Trophoblast cell (in vitro differentiated cells and primary cell): ENCODE measurements at regions not wholly inside any gene's neighbourhood (a gene's known extent, or its start where the extent isn't known, plus 50 kb on each side); places are given as distances from the start of the nearest gene placed in this dataset.

ENCODE experiments used
- DNase-seq, 2 donors: peaks; one replicate each; pipeline ENCODE4 v3.0.0-alpha.2; 2016
- H2AFZ ChIP-seq: 2 replicates; pipeline ENCODE4 v1.6.1; 2013; ENCODE audit warnings: low read length, moderate library complexity, mild to moderate bottlenecking; ENCODE audit not compliant: insufficient read depth, poor library complexity
- H2AK5ac ChIP-seq: 2 replicates; pipeline ENCODE4 v1.6.1; 2013; ENCODE audit warnings: mild to moderate bottlenecking, low read length
- H2BK120ac ChIP-seq: 2 replicates; pipeline ENCODE4 v1.6.1; 2013; ENCODE audit warnings: low read length, mild to moderate bottlenecking, moderate library complexity; ENCODE audit not compliant: insufficient read depth, poor library complexity
- H2BK12ac ChIP-seq: 2 replicates; pipeline ENCODE4 v1.6.1; 2013; ENCODE audit warnings: mild to moderate bottlenecking, low read length, moderate library complexity
- H2BK5ac ChIP-seq: 2 replicates; pipeline ENCODE4 v1.6.1; 2013; ENCODE audit warnings: low read length, low read depth, moderate library complexity, mild to moderate bottlenecking; ENCODE audit not compliant: poor library complexity
- H3K14ac ChIP-seq: 2 replicates; pipeline ENCODE4 v1.6.1; 2013; ENCODE audit warnings: mild to moderate bottlenecking, low read length
- H3K18ac ChIP-seq: 2 replicates; pipeline ENCODE4 v1.6.1; 2013; ENCODE audit warnings: mild to moderate bottlenecking, low read length
- H3K23ac ChIP-seq: 2 replicates; pipeline ENCODE4 v1.6.1; 2013; ENCODE audit warnings: low read length
- H3K27ac ChIP-seq: 2 replicates; pipeline ENCODE4 v1.5.1; 2013; ENCODE audit warnings: low read depth, mild to moderate bottlenecking, inconsistent platforms, low read length, moderate library complexity
- H3K27me3 ChIP-seq: 2 replicates; pipeline ENCODE4 v1.6.1; 2013; ENCODE audit warnings: inconsistent platforms, mild to moderate bottlenecking, low read length, moderate library complexity; ENCODE audit not compliant: insufficient read depth
- H3K36me3 ChIP-seq, 2 experiments: 1 replicate in 1 of 2; 2 replicates in 1 of 2; pipeline ENCODE4 v1.6.1; 2013; ENCODE audit warnings: low read length in 2 of 2, mild to moderate bottlenecking in 2 of 2, moderate library complexity in 1 of 2; ENCODE audit not compliant: insufficient read depth in 2 of 2, control insufficient read depth in 1 of 2
- H3K4ac ChIP-seq: 2 replicates; pipeline ENCODE4 v1.6.1; 2013; ENCODE audit warnings: low read depth, mild to moderate bottlenecking, low read length, moderate library complexity
- H3K4me1 ChIP-seq, 2 experiments: 1 replicate in 1 of 2; 2 replicates in 1 of 2; pipeline ENCODE4 v1.6.1; 2013; ENCODE audit warnings: low read length in 2 of 2, mild to moderate bottlenecking in 2 of 2, moderate library complexity in 1 of 2; ENCODE audit not compliant: insufficient read depth in 2 of 2, control insufficient read depth in 1 of 2
- H3K4me2 ChIP-seq: 2 replicates; pipeline ENCODE4 v1.6.1; 2013; ENCODE audit warnings: inconsistent platforms, mild to moderate bottlenecking, low read length, moderate library complexity
- H3K4me3 ChIP-seq: 2 replicates; pipeline ENCODE4 v1.5.1; 2013; ENCODE audit warnings: mild to moderate bottlenecking, low read depth, low read length, inconsistent platforms
- H3K79me1 ChIP-seq: one replicate; pipeline ENCODE4 v1.6.1; 2013; ENCODE audit warnings: low read length
- H3K79me2 ChIP-seq: 2 replicates; pipeline ENCODE4 v1.6.1; 2013; ENCODE audit warnings: low read length, mild to moderate bottlenecking; ENCODE audit not compliant: control insufficient read depth, insufficient read depth, poor library complexity
- H3K9ac ChIP-seq: 2 replicates; pipeline ENCODE4 v1.6.1; 2013; ENCODE audit warnings: mild to moderate bottlenecking, low read length
- H3K9me3 ChIP-seq: 2 replicates; pipeline ENCODE4 v1.6.1; 2013; ENCODE audit warnings: low read depth, mild to moderate bottlenecking, control low read depth, inconsistent platforms, low read length; ENCODE audit not compliant: insufficient read depth
- H4K12ac ChIP-seq: 2 replicates; pipeline ENCODE4 v1.6.1; 2013; ENCODE audit warnings: low read depth, mild to moderate bottlenecking, low read length, moderate library complexity
- H4K8ac ChIP-seq: 2 replicates; pipeline ENCODE4 v1.6.1; 2013; ENCODE audit warnings: low read depth, mild to moderate bottlenecking, low read length, moderate library complexity
- H4K91ac ChIP-seq: one replicate; pipeline ENCODE4 v1.6.1; 2013; ENCODE audit warnings: low read depth, mild to moderate bottlenecking, low read length, moderate library complexity
- WGBS: extraction: QIAGEN DNeasy Blood & Tissue Kit; methylation state at CpG from one replicate; pipeline ENCODE4 v1.1.7; 2013; ENCODE audit warnings: missing lambda C conversion rate; ENCODE audit not compliant: insufficient read length, insufficient coverage; ENCODE audit errors: extremely low coverage; 5-methylcytosine and 5-hydroxymethylcytosine counted together

- Histone ChIP-seq H4K12ac (no peak overlapping the region), H4K91ac (no peak overlapping the region), H2AFZ (no peak overlapping the region), H3K4me3 (no peak overlapping the region), H3K23ac (no peak overlapping the region), H3K9me3 (no peaks in the 10 kb centered on the region), H4K8ac (no peak overlapping the region), H2BK12ac (no peak overlapping the region), H3K9ac (no peak overlapping the region), H3K4me1 (no peaks in the 10 kb centered on the region), H2BK5ac (no peak overlapping the region), H3K14ac (no peak overlapping the region), H3K27ac (no peak overlapping the region), H3K18ac (no peak overlapping the region), H3K79me1 (no peaks in the 10 kb centered on the region), H3K36me3 (no peaks in the 10 kb centered on the region), H3K4ac (no peak overlapping the region), H3K79me2 (no peaks in the 10 kb centered on the region), H2BK120ac (no peak overlapping the region), H3K27me3 (no peaks in the 10 kb centered on the region), H2AK5ac (no peak overlapping the region), H3K4me2 (no peak overlapping the region)
- no peak for DNase-seq
- no CpG with 5 or more reads among the region's 2 CpGs for WGBS
Measured at GRCh38 chr7:91323626-91324158, 59.5 kb downstream of the FZD1 start.

- H4K91ac ChIP-seq, result no peak overlapping the region
- no peak overlapping the region for H2BK12ac ChIP-seq
- no peak overlapping the region for H3K4me3 ChIP-seq
- DNase-seq, result no peak
- no peak overlapping the region for H3K4me2 ChIP-seq
- no peaks in the 10 kb centered on the region for H3K36me3 ChIP-seq
- no peaks in the 10 kb centered on the region for H3K27me3 ChIP-seq
- no peak overlapping the region for H4K8ac ChIP-seq
- H3K4ac ChIP-seq, result no peak overlapping the region
- H3K14ac ChIP-seq, result no peak overlapping the region
- no peak overlapping the region for H3K9ac ChIP-seq
- no peak overlapping the region for H2BK5ac ChIP-seq
- H3K23ac ChIP-seq, result no peak overlapping the region
- no peaks in the 10 kb centered on the region for H3K9me3 ChIP-seq
- no peak overlapping the region for H2AFZ ChIP-seq
- no peaks in the 10 kb centered on the region for H3K79me1 ChIP-seq
- no peak overlapping the region for H4K12ac ChIP-seq
- H2BK120ac ChIP-seq, result no peak overlapping the region
- H3K18ac ChIP-seq, result no peak overlapping the region
- H2AK5ac ChIP-seq, result no peak overlapping the region
- no peak overlapping the region for H3K27ac ChIP-seq
- no CpG with 5 or more reads among the region's 4 CpGs for WGBS
- no peaks in the 10 kb centered on the region for H3K4me1 ChIP-seq
- H3K79me2 ChIP-seq, result no peaks in the 10 kb centered on the region
Measured at GRCh38 chr7:91324663-91325062, 60.4 kb downstream of the FZD1 start.

- no peak overlapping the region for H2BK5ac ChIP-seq
- no peak overlapping the region for H3K23ac ChIP-seq
- no peak overlapping the region for H3K9ac ChIP-seq
- H3K4me2 ChIP-seq, result no peak overlapping the region
- no peaks in the 10 kb centered on the region for H3K4me1 ChIP-seq
- H2BK120ac ChIP-seq, result no peak overlapping the region
- H3K14ac ChIP-seq, result no peak overlapping the region
- no peak for DNase-seq
- no peaks in the 10 kb centered on the region for H3K79me1 ChIP-seq
- H2AFZ ChIP-seq, result no peak overlapping the region
- H3K4ac ChIP-seq, result no peak overlapping the region
- H3K9me3 ChIP-seq, result no peaks in the 10 kb centered on the region
- H3K27ac ChIP-seq, result no peak overlapping the region
- H3K18ac ChIP-seq, result no peak overlapping the region
- H3K4me3 ChIP-seq, result no peak overlapping the region
- no peaks in the 10 kb centered on the region for H3K36me3 ChIP-seq
- no peak overlapping the region for H4K91ac ChIP-seq
- H4K8ac ChIP-seq, result no peak overlapping the region
- WGBS, result no CpG with 5 or more reads among the region's 3 CpGs
- H2AK5ac ChIP-seq, result no peak overlapping the region
- H3K27me3 ChIP-seq, result no peaks in the 10 kb centered on the region
- H3K79me2 ChIP-seq, result no peaks in the 10 kb centered on the region
- H2BK12ac ChIP-seq, result no peak overlapping the region
- H4K12ac ChIP-seq, result no peak overlapping the region
Measured at GRCh38 chr7:91325726-91326125, 61.5 kb downstream of the FZD1 start.

GRCh38 chr7:91326516-91327199 lies 62.4 kb downstream of the FZD1 start:
- Histone ChIP-seq H3K14ac (no peak overlapping the region), H2AFZ (no peak overlapping the region), H3K4me1 (no peaks in the 10 kb centered on the region), H3K4me3 (no peak overlapping the region), H3K79me2 (no peaks in the 10 kb centered on the region), H4K12ac (no peak overlapping the region), H2BK120ac (no peak overlapping the region), H2BK12ac (no peak overlapping the region), H3K79me1 (no peaks in the 10 kb centered on the region), H4K91ac (no peak overlapping the region), H2BK5ac (no peak overlapping the region), H3K23ac (no peak overlapping the region), H3K4me2 (no peak overlapping the region), H3K4ac (no peak overlapping the region), H3K9ac (no peak overlapping the region), H3K18ac (no peak overlapping the region), H4K8ac (no peak overlapping the region), H3K36me3 (no peaks in the 10 kb centered on the region), H3K9me3 (no peaks in the 10 kb centered on the region), H3K27me3 (no peaks in the 10 kb centered on the region), H2AK5ac (no peak overlapping the region), H3K27ac (no peak overlapping the region)
- DNase-seq, result no peak
- no CpG with 5 or more reads among the region's 8 CpGs for WGBS
